ENCODE measurements at regions not wholly inside any gene's neighbourhood (a gene's known extent, or its start where the extent isn't known, plus 50 kb on each side); places are given as distances from the start of the nearest gene placed in this dataset.

GRCh38 chr4:129804461-129804981 is 708.6 kb downstream of the C4orf33 start:
- no peak for TF ChIP-seq CTCF (conservative IDR thresholded peaks at IDR 0.05; ENCODE audit: low read depth, low read length)
- no peak for TF ChIP-seq RCOR1 (IDR thresholded peaks at IDR 0.05; ENCODE audit: insufficient replicate concordance, low read length)
- TF ChIP-seq POLR2A (IDR thresholded peaks at IDR 0.05; ENCODE audit: low read depth, low read length): no peak
- no peak for TF ChIP-seq MXI1 (IDR thresholded peaks at IDR 0.05; ENCODE audit: borderline replicate concordance, low read depth, low read length)
- TF ChIP-seq MAZ (IDR thresholded peaks at IDR 0.05; ENCODE audit: borderline replicate concordance, low read depth, low read length): no peak
- no peak for TF ChIP-seq NFE2L2 (IDR thresholded peaks at IDR 0.05; ENCODE audit: low read depth, low read length)
- TF ChIP-seq CEBPB (IDR thresholded peaks at IDR 0.05; ENCODE audit: low read depth, low read length): no peak
- TF ChIP-seq RAD21 (IDR thresholded peaks at IDR 0.05; ENCODE audit: low read length): no peak
- TF ChIP-seq SMC3 (IDR thresholded peaks at IDR 0.05; ENCODE audit: low read depth, low read length): no peak
- TF ChIP-seq CHD1 (IDR thresholded peaks at IDR 0.05; ENCODE audit: low read depth, low read length): no peak
- no peak for TF ChIP-seq BHLHE40 (IDR thresholded peaks at IDR 0.05; ENCODE audit: low read depth, low read length)

Measured in IMR-90 (cell line).